ENCODE measurements at regions not wholly inside any gene's neighbourhood (a gene's known extent, or its start where the extent isn't known, plus 50 kb on each side); places are given as distances from the start of the nearest gene placed in this dataset.

GRCh38 chr7:108794466-108794865 is 224.8 kb downstream of the DNAJB9 start:
- no peak overlapping the region for H3K27ac ChIP-seq (ENCODE audit: insufficient read depth, low read length)
- CTCF ChIA-PET: no interaction called here
- no peak overlapping the region for H2BK120ac ChIP-seq (ENCODE audit: low read depth, low read length)
- H2BK15ac ChIP-seq (ENCODE audit: low read depth, low read length): no peak overlapping the region
- no peak overlapping the region for H3K9ac ChIP-seq (ENCODE audit: low read depth, low read length)
- H3K4me1 ChIP-seq (ENCODE audit: control insufficient read depth, insufficient read depth, low read length): no peaks in the 10 kb centered on the region
- no peak overlapping the region for H4K8ac ChIP-seq (ENCODE audit: low read depth in 2 of 2, low read length in 2 of 2)
- H4K5ac ChIP-seq (ENCODE audit: low read depth, low read length): no peak overlapping the region
- no peak overlapping the region for H2BK5ac ChIP-seq (ENCODE audit: low read depth, low read length, poor library complexity, severe bottlenecking)
- BruUV-seq (replicated peaks): no TSS peak
- H2BK20ac ChIP-seq (ENCODE audit: low read depth, low read length): no peak overlapping the region
- H2AFZ ChIP-seq (replicated peaks; ENCODE audit: low read length, poor library complexity): no peak overlapping the region
- no peak overlapping the region for H3K56ac ChIP-seq (ENCODE audit: extremely low read depth, insufficient read depth, low read length)
- no peak overlapping the region for H2AK9ac ChIP-seq (replicated peaks; ENCODE audit: low read depth, low read length, poor library complexity)
- no peak overlapping the region for H4K91ac ChIP-seq (ENCODE audit: insufficient read depth, low read depth, low read length)
- H3K4ac ChIP-seq (ENCODE audit: low read depth, low read length): no peak overlapping the region
- intact Hi-C loops (cut with micrococcal nuclease) (no loop called here), in situ Hi-C loops (cut with MboI; ENCODE audit: low sequenced_read_pairs) (no loop called here), dilution Hi-C loops (cut with HindIII; ENCODE audit: low sequenced_read_pairs, unreplicated experiment) (no loop called here)
- H3K27me3 ChIP-seq (ENCODE audit: control insufficient read depth, insufficient read depth, low read length): no peaks in the 10 kb centered on the region
- no peak overlapping the region for H3K23ac ChIP-seq (ENCODE audit: low read depth, low read length)
- no peaks in the 10 kb centered on the region for H3K9me1 ChIP-seq (ENCODE audit: insufficient read depth, low read length)
- DNase-seq (no peak), ATAC-seq (ENCODE audit: low read depth) (no peak)
- H4K20me1 ChIP-seq (ENCODE audit: insufficient read depth, low read length): no peaks in the 10 kb centered on the region
- 20% methylated on average over 1 of the region's 1 CpG; no CpG with 5 or more reads in 1 of the 2 experiments for WGBS, 2 experiments (ENCODE audit: extremely low coverage in 2 of 2, insufficient read length in 1 of 2)
- H3K36me3 ChIP-seq (ENCODE audit: control insufficient read depth, insufficient read depth, low read length): no peaks in the 10 kb centered on the region
- no peak overlapping the region for H3K4me2 ChIP-seq (ENCODE audit: low read depth, low read length)
- no peak overlapping the region for H3K18ac ChIP-seq (ENCODE audit: low read depth, low read length)
- POLR2A ChIA-PET (ENCODE audit: unreplicated experiment): no interaction called here
- no peak overlapping the region for H3K4me3 ChIP-seq (ENCODE audit: insufficient read depth, low read depth, low read length)
- H2AK5ac ChIP-seq (ENCODE audit: low read depth, low read length): no peak overlapping the region
- no peak for TF ChIP-seq USF2 (IDR thresholded peaks at IDR 0.05; ENCODE audit: low read depth, low read length)
- H3K9me3 ChIP-seq (ENCODE audit: control insufficient read depth, insufficient read depth, low read length): peaks cover 2% of the 10 kb centered on the region; the same call in 1 of the 2 replicates
- no peak overlapping the region for H3K14ac ChIP-seq (replicated peaks; ENCODE audit: low read depth, low read length)
- no peaks in the 10 kb centered on the region for H3K79me1 ChIP-seq (ENCODE audit: low read depth in 1 of 2, low read length in 2 of 2)
